DND-41 (cell line): ENCODE measurements at regions not wholly inside any gene's neighbourhood (a gene's known extent, or its start where the extent isn't known, plus 50 kb on each side); places are given as distances from the start of the nearest gene placed in this dataset.

Source experiments
- CTCF ChIP-seq: IDR thresholded peaks from 2 replicates; pipeline ENCODE4 v1.5.1; 2012; ENCODE audit warnings: borderline replicate concordance, low read length, moderate library complexity, mild to moderate bottlenecking; ENCODE audit not compliant: poor library complexity, severe bottlenecking; ENCODE audit errors: extremely low read depth
- EZH2 ChIP-seq: IDR thresholded peaks from 3 replicates; pipeline ENCODE4 v1.6.1; 2012; ENCODE audit warnings: borderline replicate concordance, low read depth, mild to moderate bottlenecking, moderate library complexity, low read length, inconsistent platforms; ENCODE audit not compliant: severe bottlenecking

GRCh38 chr7:145360511-145361100 lies 524.8 kb upstream of the TPK1 start:
- TF ChIP-seq CTCF = no peak
- no peak for TF ChIP-seq EZH2
